Mesothelial cell of epicardium (in vitro differentiated cells): ENCODE measurements at regions not wholly inside any gene's neighbourhood (a gene's known extent, or its start where the extent isn't known, plus 50 kb on each side); places are given as distances from the start of the nearest gene placed in this dataset.
A peak's percentile ranks its signal among the peaks of the same experiment; 100 is the strongest.

Experiments
- DNase-seq, 2 experiments: peaks; one replicate each; pipeline ENCODE4 v3.0.0; 2021; ENCODE audit warnings: low spot score in 2 of 2; ENCODE audit not compliant: unreplicated experiment in 2 of 2
- H3K27ac Mint-ChIP-seq: 2 replicates; pipeline ENCODE4 v1.8.0; 2021; ENCODE audit warnings: mixed read lengths
- H3K27me3 Mint-ChIP-seq: 2 replicates; pipeline ENCODE4 v1.8.0; 2021; ENCODE audit warnings: low read depth, mixed read lengths
- H3K36me3 Mint-ChIP-seq: 2 replicates; pipeline ENCODE4 v1.8.0; 2021; ENCODE audit warnings: mixed read lengths
- H3K4me1 Mint-ChIP-seq: 2 replicates; pipeline ENCODE4 v1.8.0; 2021; ENCODE audit warnings: mixed read lengths
- H3K4me3 Mint-ChIP-seq: 2 replicates; pipeline ENCODE4 v1.8.0; 2021; ENCODE audit warnings: mild to moderate bottlenecking, moderate library complexity, mixed read lengths
- H3K9me3 Mint-ChIP-seq: 2 replicates; pipeline ENCODE4 v1.8.0; 2021; ENCODE audit warnings: mixed read lengths
- CTCF ChIP-seq: fragments of 200-600 bp; sonication (generic); IDR thresholded peaks from one replicate; pipeline ENCODE4 v1.5.0; 2021; ENCODE audit warnings: antibody characterized with exemption; ENCODE audit not compliant: unreplicated experiment

GRCh38 chr1:64337926-64338325 is 132.0 kb upstream of the CACHD1 start:
- H3K36me3 Mint-ChIP-seq = no peaks in the 10 kb centered on the region
- peak overlapping the region; percentile 81 for H3K27ac Mint-ChIP-seq
- TF ChIP-seq CTCF = no peak
- no peak overlapping the region for H3K4me3 Mint-ChIP-seq
- no peaks in the 10 kb centered on the region for H3K9me3 Mint-ChIP-seq
- no peak for DNase-seq
- peaks cover 5% of the 10 kb centered on the region for H3K4me1 Mint-ChIP-seq
- H3K27me3 Mint-ChIP-seq = no peaks in the 10 kb centered on the region

- Mint-ChIP-seq H3K4me1 (peaks cover 11% of the 10 kb centered on the region), H3K27me3 (no peaks in the 10 kb centered on the region), H3K27ac (no peak overlapping the region), H3K9me3 (no peaks in the 10 kb centered on the region), H3K4me3 (no peak overlapping the region), H3K36me3 (no peaks in the 10 kb centered on the region)
- DNase-seq = no peak
- TF ChIP-seq CTCF = no peak
Measured at GRCh38 chr1:64340361-64340760, 129.6 kb upstream of the CACHD1 start.

- H3K9me3 Mint-ChIP-seq = no peaks in the 10 kb centered on the region
Measured at GRCh38 chr1:64343105-64343822, 126.7 kb upstream of the CACHD1 start.

GRCh38 chr1:64343823-64344190 is 126.1 kb upstream of the CACHD1 start:
- Mint-ChIP-seq H3K27me3 (no peaks in the 10 kb centered on the region), H3K9me3 (no peaks in the 10 kb centered on the region), H3K27ac (peak overlapping the region; percentile 39), H3K4me3 (no peak overlapping the region), H3K36me3 (no peaks in the 10 kb centered on the region), H3K4me1 (peaks cover 6% of the 10 kb centered on the region)
- DNase-seq = no peak
- TF ChIP-seq CTCF = no peak

More at GRCh38 chr1:64343105-64343822, 126.7 kb upstream of the CACHD1 start:
- Mint-ChIP-seq H3K4me1 (peaks cover 6% of the 10 kb centered on the region), H3K27me3 (no peaks in the 10 kb centered on the region), H3K4me3 (no peak overlapping the region), H3K27ac (peak overlapping the region; percentile 39), H3K36me3 (no peaks in the 10 kb centered on the region)
- no peak for TF ChIP-seq CTCF
- no peak for DNase-seq

GRCh38 chr1:64348270-64348960 is 121.5 kb upstream of the CACHD1 start:
- Mint-ChIP-seq H3K27me3 (peaks cover 12% of the 10 kb centered on the region), H3K4me1 (peaks cover 3% of the 10 kb centered on the region), H3K36me3 (no peaks in the 10 kb centered on the region), H3K9me3 (no peaks in the 10 kb centered on the region), H3K4me3 (no peak overlapping the region), H3K27ac (no peak overlapping the region)
- TF ChIP-seq CTCF = no peak
- no peak for DNase-seq
